ENCODE measurements at regions not wholly inside any gene's neighbourhood (a gene's known extent, or its start where the extent isn't known, plus 50 kb on each side); places are given as distances from the start of the nearest gene placed in this dataset.

GRCh38 chr18:24530630-24531111 is 70.2 kb downstream of the HRH4 start:
- H3K27ac ChIP-seq: no peak overlapping the region
- no peak for TF ChIP-seq ZFX (IDR thresholded peaks at IDR 0.05)
- no peak for TF ChIP-seq CTCF (conservative IDR thresholded peaks at IDR 0.05)

- TF ChIP-seq ZFX (IDR thresholded peaks at IDR 0.05) (no peak), CTCF (conservative IDR thresholded peaks at IDR 0.05) (no peak)
- no peak overlapping the region for H3K27ac ChIP-seq
Measured at GRCh38 chr18:24534271-24534670, 73.8 kb downstream of the HRH4 start.

DNA sequence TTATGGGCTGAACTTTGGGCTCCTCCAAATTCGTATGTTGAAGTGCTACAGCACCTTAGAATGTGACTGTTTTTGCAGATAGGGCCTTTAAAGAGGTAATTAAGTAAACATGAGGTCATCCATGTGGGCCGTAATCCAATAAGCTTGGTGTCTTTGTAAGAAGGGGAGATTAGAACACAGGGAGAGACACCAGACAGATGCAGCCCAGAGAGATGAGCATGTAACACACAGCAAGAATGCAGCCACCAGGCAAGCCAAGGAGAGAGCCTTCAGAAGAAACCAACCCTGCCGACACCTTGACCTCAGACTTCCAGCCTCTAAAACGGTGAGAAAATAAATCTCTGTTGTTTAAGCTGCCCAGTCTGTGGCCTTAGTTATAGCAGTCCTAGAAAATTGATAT is 74.3 kb downstream of the HRH4 start:
- H3K27ac ChIP-seq: no peak overlapping the region
- no peak for TF ChIP-seq CTCF (conservative IDR thresholded peaks at IDR 0.05)
- no peak for TF ChIP-seq ZFX (IDR thresholded peaks at IDR 0.05)

- H3K27ac ChIP-seq: no peak overlapping the region
- TF ChIP-seq CTCF (conservative IDR thresholded peaks at IDR 0.05): no peak
- no peak for TF ChIP-seq ZFX (IDR thresholded peaks at IDR 0.05)
Measured at GRCh38 chr18:24535527-24536295, 75.3 kb downstream of the HRH4 start.

DNA sequence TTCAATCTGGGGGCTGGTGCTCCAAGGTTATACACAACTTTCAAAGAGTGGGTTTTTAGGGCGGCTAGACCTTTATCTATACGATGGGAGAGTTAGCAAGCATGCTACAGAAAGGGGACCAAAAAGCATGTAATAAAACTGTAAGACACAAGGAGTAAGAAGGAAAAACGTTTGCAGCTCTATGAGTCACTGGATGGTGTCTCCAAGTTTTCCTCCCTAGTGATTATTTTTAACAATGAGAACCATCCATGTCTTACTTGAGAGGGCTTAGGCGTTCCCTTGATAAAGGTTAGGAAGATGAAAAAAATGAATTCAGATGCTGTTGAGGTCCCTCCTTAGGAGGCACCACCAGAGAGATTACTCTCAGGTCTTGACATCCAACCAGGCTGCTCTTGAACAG is 75.9 kb downstream of the HRH4 start:
- H3K27ac ChIP-seq: no peak overlapping the region
- TF ChIP-seq ZFX (IDR thresholded peaks at IDR 0.05) (no peak), CTCF (conservative IDR thresholded peaks at IDR 0.05) (no peak)

GRCh38 chr18:24536834-24537233 is 76.4 kb downstream of the HRH4 start:
- H3K27ac ChIP-seq: no peak overlapping the region
- TF ChIP-seq CTCF (conservative IDR thresholded peaks at IDR 0.05) (no peak), ZFX (IDR thresholded peaks at IDR 0.05) (no peak)

- TF ChIP-seq CTCF (conservative IDR thresholded peaks at IDR 0.05) (no peak), ZFX (IDR thresholded peaks at IDR 0.05) (no peak)
- no peak overlapping the region for H3K27ac ChIP-seq
Measured at GRCh38 chr18:24538414-24539264, 78.2 kb downstream of the HRH4 start.
